B cell (primary cell): ENCODE measurements at regions not wholly inside any gene's neighbourhood (a gene's known extent, or its start where the extent isn't known, plus 50 kb on each side); places are given as distances from the start of the nearest gene placed in this dataset.

Experiments
- ATAC-seq: fragments of 200-7000 bp; cut with Tn5 transposase; one replicate; pipeline ENCODE4 v1.10.0; 2021; ENCODE audit warnings: low read depth, mild to moderate bottlenecking, moderate number of reproducible peaks, moderate library complexity
- CTCF ChIA-PET: fragments of 350-600 bp; sonication (Branson Sonifier 250); formaldehyde crosslinking; loops from one replicate; lab custom pipeline; 2021; ENCODE audit warnings: antibody characterized with exemption, inconsistent platforms; lab: Charles Lee
- POLR2A ChIA-PET: fragments of 350-600 bp; sonication (Branson Sonifier 250); formaldehyde crosslinking; loops from one replicate; lab custom pipeline; 2021; ENCODE audit warnings: antibody characterized with exemption; lab: Charles Lee
- DNase-seq: peaks from one replicate; pipeline ENCODE4 v3.0.0; 2013
- H2AFZ ChIP-seq: 2 replicates; pipeline ENCODE4 v1.6.1; 2012; ENCODE audit warnings: mild to moderate bottlenecking, low read depth, low read length; ENCODE audit not compliant: insufficient read depth, poor library complexity, severe bottlenecking
- H3K27ac ChIP-seq, 2 donors: 1 replicate in 1 of 2; 2 replicates in 1 of 2; pipeline ENCODE4 v1.5.1; 2012 to 2013; ENCODE audit warnings: low read length in 2 of 2, mild to moderate bottlenecking in 2 of 2, moderate library complexity in 1 of 2
- H3K27me3 ChIP-seq, 4 experiments: fragments of 200-600 bp in 1 of 4; sonication (generic) in 1 of 4; replicated peaks in 1 of 4; 1 replicate in 2 of 4; 2 replicates in 2 of 4; pipeline versions ENCODE4 v1.6.1 to v1.7.0; 2013 to 2016; ENCODE audit warnings: low read length in 3 of 4, mild to moderate bottlenecking in 2 of 4, mixed read lengths in 1 of 4, moderate library complexity in 1 of 4; ENCODE audit not compliant: insufficient read depth in 4 of 4, control insufficient read depth in 3 of 4; ENCODE audit errors: control extremely low read depth in 1 of 4
- H3K36me3 ChIP-seq, 2 experiments: replicated peaks in 1 of 2; 1 replicate in 1 of 2; 2 replicates in 1 of 2; pipeline versions ENCODE4 v1.6.1 to v1.7.1; 2013; ENCODE audit warnings: low read length in 1 of 2; ENCODE audit not compliant: insufficient read depth in 2 of 2, control insufficient read depth in 1 of 2; ENCODE audit errors: control extremely low read depth in 1 of 2, extremely low read depth in 1 of 2
- H3K4me1 ChIP-seq, 2 donors: fragments of 200-600 bp in 1 of 2; sonication (generic) in 1 of 2; 1 replicate in 1 of 2; 2 replicates in 1 of 2; pipeline versions ENCODE4 v1.5.1 to v1.6.1; 2013 to 2017; ENCODE audit warnings: low read length in 2 of 2; ENCODE audit not compliant: control insufficient read depth in 2 of 2, insufficient read depth in 2 of 2
- H3K4me2 ChIP-seq: replicated peaks from 2 replicates; pipeline ENCODE3; 2012; ENCODE audit warnings: mild to moderate bottlenecking, low read depth, low read length; ENCODE audit not compliant: poor library complexity, severe bottlenecking
- H3K4me3 ChIP-seq, 5 experiments: fragments of 200-600 bp in 1 of 5; sonication (generic) in 1 of 5; 1 replicate in 3 of 5; 2 replicates in 2 of 5; pipeline versions ENCODE4 v1.5.1 to v1.7.0; 2011 to 2016; ENCODE audit warnings: low read length in 4 of 5, mild to moderate bottlenecking in 4 of 5, low read depth in 2 of 5, control low read depth in 1 of 5, moderate library complexity in 1 of 5; ENCODE audit not compliant: insufficient read depth in 1 of 5; ENCODE audit errors: control extremely low read depth in 1 of 5, extremely low read depth in 1 of 5
- H3K79me2 ChIP-seq: fragments of 200-600 bp; sonication (generic); one replicate; pipeline ENCODE4 v1.6.0; 2016; ENCODE audit warnings: low read length; ENCODE audit not compliant: control insufficient read depth, insufficient read depth
- H3K9ac ChIP-seq: fragments of 200-600 bp; sonication (generic); 2 replicates; pipeline ENCODE4 v1.6.1; 2017; ENCODE audit warnings: mild to moderate bottlenecking, low read length, moderate library complexity
- H3K9me3 ChIP-seq, 3 donors: one replicate each; pipeline versions ENCODE4 v1.6.1 to v1.7.1; 2013; ENCODE audit warnings: low read length in 2 of 3; ENCODE audit not compliant: control insufficient read depth in 2 of 3, insufficient read depth in 1 of 3; ENCODE audit errors: control extremely low read depth in 1 of 3
- H4K20me1 ChIP-seq: 2 replicates; pipeline ENCODE4 v1.6.0; 2012; ENCODE audit warnings: mild to moderate bottlenecking, low read length; ENCODE audit not compliant: insufficient read depth, control insufficient read depth, poor library complexity, severe bottlenecking
- H3K27ac Mint-ChIP-seq: one replicate; pipeline ENCODE4 v1.8.0; 2021; ENCODE audit warnings: mixed read lengths
- H3K27me3 Mint-ChIP-seq: one replicate; pipeline ENCODE4 v1.8.0; 2021; ENCODE audit warnings: mixed read lengths
- H3K4me1 Mint-ChIP-seq: one replicate; pipeline ENCODE4 v1.8.0; 2021; ENCODE audit warnings: mixed read lengths
- H3K4me3 Mint-ChIP-seq: one replicate; pipeline ENCODE4 v1.8.0; 2021; ENCODE audit warnings: mixed read lengths
- H3K9me3 Mint-ChIP-seq: one replicate; pipeline ENCODE4 v1.8.0; 2022; ENCODE audit warnings: mixed read lengths; ENCODE audit not compliant: insufficient read depth
- EZH2 ChIP-seq: IDR thresholded peaks from 2 replicates; pipeline ENCODE4 v1.6.1; 2012; ENCODE audit warnings: borderline replicate concordance, low read depth, mild to moderate bottlenecking, moderate library complexity, low read length; ENCODE audit not compliant: insufficient read depth, poor library complexity, severe bottlenecking
- WGBS: methylation state at CpG from one replicate; pipeline ENCODE4 v1.1.5; 2013; ENCODE audit warnings: missing lambda C conversion rate; ENCODE audit not compliant: insufficient coverage; 5-methylcytosine and 5-hydroxymethylcytosine counted together
- intact Hi-C: fragments of 100-400 bp; cut with micrococcal nuclease; formaldehyde crosslinking; loops from one replicate; pipeline ENCODE4 v1.10.0; 2022
- TF ChIP-seq, protein P1 (sequence below): fragments of 200-600 bp; IDR thresholded peaks from one replicate; pipeline ENCODE4 v1.8.0; 2022; ENCODE audit warnings: antibody characterized with exemption, mild to moderate bottlenecking

DNA sequence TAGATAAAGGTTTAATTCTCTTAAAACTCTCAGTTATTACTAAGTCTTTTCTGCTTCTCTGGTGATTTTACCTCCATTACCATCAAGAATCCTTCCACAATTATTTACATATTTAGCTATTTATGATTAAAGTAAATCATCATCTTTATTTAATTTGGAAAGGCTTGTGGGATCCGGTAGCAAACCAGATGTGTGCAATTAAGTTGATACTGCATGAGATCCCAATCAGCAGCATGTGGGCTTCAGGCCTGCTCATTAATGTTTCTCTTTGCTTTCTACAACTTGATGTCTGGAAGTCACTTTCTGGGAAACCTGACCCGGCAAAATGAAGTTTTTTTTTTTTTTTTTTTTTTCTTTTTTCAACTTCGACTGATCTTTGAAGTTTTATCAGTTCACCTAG, 558.4 kb upstream of the ANO5 start:
- ATAC-seq (no peak), DNase-seq (no peak)
- Histone ChIP-seq H3K27ac (no peak overlapping the region), H3K27me3 (no peaks in the 10 kb centered on the region), H3K36me3 (no peaks in the 10 kb centered on the region), H3K4me3 (no peak overlapping the region), H3K9ac (no peak overlapping the region), H4K20me1 (no peaks in the 10 kb centered on the region), H3K4me1 (no peaks in the 10 kb centered on the region), H3K9me3 (no peaks in the 10 kb centered on the region), H3K4me2 (no peak overlapping the region), H3K79me2 (no peaks in the 10 kb centered on the region), H2AFZ (no peak overlapping the region)
- ChIA-PET POLR2A (no interaction called here), CTCF (interaction anchor here (0.7 kb wide), 1 partner anchor 9 kb away, joined by 4 read pairs; no protein-coding TSS in a partner anchor)
- Mint-ChIP-seq H3K4me3 (no peak overlapping the region), H3K27me3 (no peaks in the 10 kb centered on the region), H3K9me3 (no peaks in the 10 kb centered on the region), H3K4me1 (no peaks in the 10 kb centered on the region), H3K27ac (no peak overlapping the region)
- no peak for TF ChIP-seq EZH2
- TF ChIP-seq, protein P1, sequence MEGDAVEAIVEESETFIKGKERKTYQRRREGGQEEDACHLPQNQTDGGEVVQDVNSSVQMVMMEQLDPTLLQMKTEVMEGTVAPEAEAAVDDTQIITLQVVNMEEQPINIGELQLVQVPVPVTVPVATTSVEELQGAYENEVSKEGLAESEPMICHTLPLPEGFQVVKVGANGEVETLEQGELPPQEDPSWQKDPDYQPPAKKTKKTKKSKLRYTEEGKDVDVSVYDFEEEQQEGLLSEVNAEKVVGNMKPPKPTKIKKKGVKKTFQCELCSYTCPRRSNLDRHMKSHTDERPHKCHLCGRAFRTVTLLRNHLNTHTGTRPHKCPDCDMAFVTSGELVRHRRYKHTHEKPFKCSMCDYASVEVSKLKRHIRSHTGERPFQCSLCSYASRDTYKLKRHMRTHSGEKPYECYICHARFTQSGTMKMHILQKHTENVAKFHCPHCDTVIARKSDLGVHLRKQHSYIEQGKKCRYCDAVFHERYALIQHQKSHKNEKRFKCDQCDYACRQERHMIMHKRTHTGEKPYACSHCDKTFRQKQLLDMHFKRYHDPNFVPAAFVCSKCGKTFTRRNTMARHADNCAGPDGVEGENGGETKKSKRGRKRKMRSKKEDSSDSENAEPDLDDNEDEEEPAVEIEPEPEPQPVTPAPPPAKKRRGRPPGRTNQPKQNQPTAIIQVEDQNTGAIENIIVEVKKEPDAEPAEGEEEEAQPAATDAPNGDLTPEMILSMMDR, result no peak
- intact Hi-C loops, result no loop called here
- WGBS, result 100% methylated on average over 1 of the region's 3 CpGs

DNA sequence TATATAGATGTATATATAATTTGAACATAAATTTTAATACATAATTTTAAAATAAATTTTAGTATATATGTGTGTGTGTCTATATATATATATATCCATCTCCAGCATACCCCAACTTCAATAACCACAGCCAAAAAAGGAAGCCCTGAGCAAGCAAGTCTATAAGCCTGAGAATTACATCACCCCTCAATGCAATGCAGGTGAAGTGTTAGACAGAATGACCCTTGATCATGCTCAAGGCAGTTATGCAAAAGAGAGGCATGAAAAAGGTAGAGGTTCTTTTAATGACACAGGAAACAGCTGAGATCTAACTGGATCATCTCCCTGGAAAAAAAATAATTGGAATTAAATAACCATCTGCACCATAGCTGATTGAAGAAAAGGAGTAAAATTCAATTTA, 557.9 kb upstream of the ANO5 start:
- Mint-ChIP-seq H3K4me1 (no peaks in the 10 kb centered on the region), H3K9me3 (no peaks in the 10 kb centered on the region), H3K27ac (no peak overlapping the region), H3K4me3 (no peak overlapping the region), H3K27me3 (no peaks in the 10 kb centered on the region)
- Histone ChIP-seq H4K20me1 (no peaks in the 10 kb centered on the region), H3K9ac (no peak overlapping the region), H3K9me3 (no peaks in the 10 kb centered on the region), H3K27me3 (no peaks in the 10 kb centered on the region), H3K4me2 (no peak overlapping the region), H2AFZ (no peak overlapping the region), H3K4me3 (no peak overlapping the region), H3K79me2 (no peaks in the 10 kb centered on the region), H3K4me1 (no peaks in the 10 kb centered on the region), H3K36me3 (no peaks in the 10 kb centered on the region), H3K27ac (no peak overlapping the region)
- DNase-seq (no peak), ATAC-seq (no peak)
- TF ChIP-seq, protein P1, result no peak
- TF ChIP-seq EZH2, result no peak
- intact Hi-C loops, result no loop called here
- ChIA-PET CTCF (no interaction called here), POLR2A (no interaction called here)
